ENCODE measurements at regions not wholly inside any gene's neighbourhood (a gene's known extent, or its start where the extent isn't known, plus 50 kb on each side); places are given as distances from the start of the nearest gene placed in this dataset.

- Histone ChIP-seq H3K36me3 (ENCODE audit: insufficient read depth) (no peaks in the 10 kb centered on the region), H3K4me1 (ENCODE audit: insufficient read depth) (no peaks in the 10 kb centered on the region), H3K27ac (ENCODE audit: low read depth) (no peak overlapping the region), H3K9me2 (ENCODE audit: insufficient read depth) (no peaks in the 10 kb centered on the region), H4K20me1 (replicated peaks; ENCODE audit: insufficient read depth) (no peaks in the 10 kb centered on the region), H3K4me3 (no peak overlapping the region), H3K4me2 (no peak overlapping the region), H3K79me2 (replicated peaks; ENCODE audit: insufficient read depth) (no peaks in the 10 kb centered on the region), H2AFZ (0 out of 2 replicates have a peak overlapping the region, but pooled peaks have one; percentile 43), H3K27me3 (ENCODE audit: insufficient read depth) (no peaks in the 10 kb centered on the region), H3F3A (replicated peaks; ENCODE audit: low read depth) (no peaks in the 10 kb centered on the region)
- no peak for TF ChIP-seq ZNF114 (CRISPR knock-in tag; IDR thresholded peaks at IDR 0.05)
- TF ChIP-seq NANOG (IDR thresholded peaks at IDR 0.05; ENCODE audit: borderline replicate concordance), result no peak
- Mint-ChIP-seq H3K36me3 (ENCODE audit: low read depth) (no peaks in the 10 kb centered on the region; the same call in 2 of the 3 replicates), H3K4me1 (peaks cover 12% of the 10 kb centered on the region), H3K27ac (no peak overlapping the region; the same call in 1 of the 2 replicates), H3K4me3 (no peak overlapping the region), H3K27me3 (ENCODE audit: insufficient read depth, low read depth, poor library complexity) (peaks cover 17% of the 10 kb centered on the region), H3K9me3 (peaks cover 2% of the 10 kb centered on the region; the same call in 2 of the 3 replicates)
- DNase-seq (ENCODE audit: low spot score) (peak; percentile 2), ATAC-seq (peak; percentile 90)
Measured at GRCh38 chr7:155922067-155922816, 110.0 kb upstream of the SHH start.

DNA sequence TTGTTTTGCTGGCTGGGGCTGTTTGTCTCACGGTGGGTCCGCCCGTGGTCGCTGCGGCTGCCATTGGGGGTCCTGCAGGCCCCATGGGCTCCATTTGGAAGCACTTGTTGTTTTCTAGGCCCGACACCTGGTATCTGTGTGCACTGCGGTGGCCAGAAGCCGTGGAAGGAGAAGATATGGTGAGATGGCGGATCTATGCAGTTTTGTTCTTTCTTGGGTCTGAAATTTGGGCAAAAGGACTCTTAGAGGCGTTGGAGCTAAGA, 109.5 kb upstream of the SHH start:
- Histone ChIP-seq H3K4me3 (no peak overlapping the region), H3K27me3 (ENCODE audit: insufficient read depth) (no peaks in the 10 kb centered on the region), H3K79me2 (replicated peaks; ENCODE audit: insufficient read depth) (no peaks in the 10 kb centered on the region), H3K27ac (ENCODE audit: low read depth) (no peak overlapping the region), H3K4me1 (ENCODE audit: insufficient read depth) (no peaks in the 10 kb centered on the region), H3K4me2 (no peak overlapping the region), H4K20me1 (replicated peaks; ENCODE audit: insufficient read depth) (no peaks in the 10 kb centered on the region), H2AFZ (0 out of 2 replicates have a peak overlapping the region, but pooled peaks have one; percentile 43), H3K36me3 (ENCODE audit: insufficient read depth) (no peaks in the 10 kb centered on the region), H3F3A (replicated peaks; ENCODE audit: low read depth) (no peaks in the 10 kb centered on the region), H3K9me2 (ENCODE audit: insufficient read depth) (no peaks in the 10 kb centered on the region)
- H3K4me1 Mint-ChIP-seq, result peaks cover 12% of the 10 kb centered on the region
- ATAC-seq, result peak; percentile 23
- no peak for DNase-seq (ENCODE audit: low spot score)
- H3K9me3 Mint-ChIP-seq, result no peaks in the 10 kb centered on the region; the same call in 1 of the 3 replicates
- H3K36me3 Mint-ChIP-seq (ENCODE audit: low read depth), result no peaks in the 10 kb centered on the region; the same call in 2 of the 3 replicates
- H3K27me3 Mint-ChIP-seq (ENCODE audit: insufficient read depth, low read depth, poor library complexity), result peaks cover 16% of the 10 kb centered on the region
- H3K4me3 Mint-ChIP-seq, result no peak overlapping the region
- no peak overlapping the region; the same call in 1 of the 2 replicates for H3K27ac Mint-ChIP-seq
- TF ChIP-seq JUNB (IDR thresholded peaks at IDR 0.05; ENCODE audit: unreplicated experiment), result no peak
- TF ChIP-seq, protein P1, sequence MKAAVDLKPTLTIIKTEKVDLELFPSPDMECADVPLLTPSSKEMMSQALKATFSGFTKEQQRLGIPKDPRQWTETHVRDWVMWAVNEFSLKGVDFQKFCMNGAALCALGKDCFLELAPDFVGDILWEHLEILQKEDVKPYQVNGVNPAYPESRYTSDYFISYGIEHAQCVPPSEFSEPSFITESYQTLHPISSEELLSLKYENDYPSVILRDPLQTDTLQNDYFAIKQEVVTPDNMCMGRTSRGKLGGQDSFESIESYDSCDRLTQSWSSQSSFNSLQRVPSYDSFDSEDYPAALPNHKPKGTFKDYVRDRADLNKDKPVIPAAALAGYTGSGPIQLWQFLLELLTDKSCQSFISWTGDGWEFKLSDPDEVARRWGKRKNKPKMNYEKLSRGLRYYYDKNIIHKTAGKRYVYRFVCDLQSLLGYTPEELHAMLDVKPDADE (IDR thresholded peaks at IDR 0.05), result no peak
- no peak for TF ChIP-seq STAT1 (IDR thresholded peaks at IDR 0.05; ENCODE audit: unreplicated experiment)
- TF ChIP-seq ZNF462 (CRISPR knock-in tag; IDR thresholded peaks at IDR 0.05), result no peak
- TF ChIP-seq NANOG (IDR thresholded peaks at IDR 0.05; ENCODE audit: borderline replicate concordance), result no peak
- no peak for TF ChIP-seq EZH2 (IDR thresholded peaks at IDR 0.05; ENCODE audit: low read depth, unreplicated experiment)
- TF ChIP-seq CREB1 (CRISPR knock-in tag; IDR thresholded peaks at IDR 0.05; ENCODE audit: low read depth), result no peak
- TF ChIP-seq, protein P2, sequence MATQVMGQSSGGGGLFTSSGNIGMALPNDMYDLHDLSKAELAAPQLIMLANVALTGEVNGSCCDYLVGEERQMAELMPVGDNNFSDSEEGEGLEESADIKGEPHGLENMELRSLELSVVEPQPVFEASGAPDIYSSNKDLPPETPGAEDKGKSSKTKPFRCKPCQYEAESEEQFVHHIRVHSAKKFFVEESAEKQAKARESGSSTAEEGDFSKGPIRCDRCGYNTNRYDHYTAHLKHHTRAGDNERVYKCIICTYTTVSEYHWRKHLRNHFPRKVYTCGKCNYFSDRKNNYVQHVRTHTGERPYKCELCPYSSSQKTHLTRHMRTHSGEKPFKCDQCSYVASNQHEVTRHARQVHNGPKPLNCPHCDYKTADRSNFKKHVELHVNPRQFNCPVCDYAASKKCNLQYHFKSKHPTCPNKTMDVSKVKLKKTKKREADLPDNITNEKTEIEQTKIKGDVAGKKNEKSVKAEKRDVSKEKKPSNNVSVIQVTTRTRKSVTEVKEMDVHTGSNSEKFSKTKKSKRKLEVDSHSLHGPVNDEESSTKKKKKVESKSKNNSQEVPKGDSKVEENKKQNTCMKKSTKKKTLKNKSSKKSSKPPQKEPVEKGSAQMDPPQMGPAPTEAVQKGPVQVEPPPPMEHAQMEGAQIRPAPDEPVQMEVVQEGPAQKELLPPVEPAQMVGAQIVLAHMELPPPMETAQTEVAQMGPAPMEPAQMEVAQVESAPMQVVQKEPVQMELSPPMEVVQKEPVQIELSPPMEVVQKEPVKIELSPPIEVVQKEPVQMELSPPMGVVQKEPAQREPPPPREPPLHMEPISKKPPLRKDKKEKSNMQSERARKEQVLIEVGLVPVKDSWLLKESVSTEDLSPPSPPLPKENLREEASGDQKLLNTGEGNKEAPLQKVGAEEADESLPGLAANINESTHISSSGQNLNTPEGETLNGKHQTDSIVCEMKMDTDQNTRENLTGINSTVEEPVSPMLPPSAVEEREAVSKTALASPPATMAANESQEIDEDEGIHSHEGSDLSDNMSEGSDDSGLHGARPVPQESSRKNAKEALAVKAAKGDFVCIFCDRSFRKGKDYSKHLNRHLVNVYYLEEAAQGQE (IDR thresholded peaks at IDR 0.05; ENCODE audit: unreplicated experiment), result no peak
- TF ChIP-seq EZH2phosphoT487 (IDR thresholded peaks at IDR 0.05; ENCODE audit: unreplicated experiment), result no peak

Data from GM23338 (cell line).